ENCODE measurements at regions not wholly inside any gene's neighbourhood (a gene's known extent, or its start where the extent isn't known, plus 50 kb on each side); places are given as distances from the start of the nearest gene placed in this dataset.

DNA sequence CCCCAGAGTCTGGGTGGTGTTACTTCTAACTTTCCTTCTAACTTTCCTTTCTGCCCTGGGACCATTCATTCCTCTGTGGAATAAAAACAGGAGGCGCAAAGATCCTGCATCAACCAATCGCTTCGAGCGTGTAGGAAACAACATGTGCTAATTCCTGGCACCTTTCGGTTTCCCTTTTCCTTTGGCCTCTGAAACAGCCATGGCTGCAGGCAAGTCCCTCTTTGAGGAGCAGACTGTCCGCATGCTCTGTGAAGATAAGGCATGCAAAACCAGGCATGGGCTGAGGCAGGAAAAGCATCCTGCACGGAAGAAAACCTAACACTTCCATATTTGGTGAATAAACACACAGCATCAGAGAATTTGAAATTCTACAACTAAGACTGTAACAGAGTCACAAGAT lies 128.3 kb downstream of the HSD17B3 start:
- Histone ChIP-seq H2AFZ (replicated peaks) (no peak overlapping the region), H3K4me1 (peaks cover 40% of the 10 kb centered on the region), H3K36me3 (no peaks in the 10 kb centered on the region), H3K27ac (no peak overlapping the region), H3K9me3 (ENCODE audit: low read depth) (no peaks in the 10 kb centered on the region), H3K79me2 (ENCODE audit: low read depth) (no peaks in the 10 kb centered on the region), H3K27me3 (peaks cover 9% of the 10 kb centered on the region), H3K4me3 (no peak overlapping the region), H4K20me1 (ENCODE audit: low read depth) (no peaks in the 10 kb centered on the region), H3K9ac (no peak overlapping the region), H3F3A (ENCODE audit: low read depth) (peaks cover 4% of the 10 kb centered on the region), H3K4me2 (no peak overlapping the region)
- H3K27ac Mint-ChIP-seq = no peak overlapping the region
- no peaks in the 10 kb centered on the region for H3K36me3 Mint-ChIP-seq
- no peak for DNase-seq (ENCODE audit: low spot score)
- H3K9me3 Mint-ChIP-seq = no peaks in the 10 kb centered on the region
- peaks cover 34% of the 10 kb centered on the region for H3K4me1 Mint-ChIP-seq
- H3K27me3 Mint-ChIP-seq (ENCODE audit: insufficient read depth, low read depth) = peaks cover 5% of the 10 kb centered on the region
- no peak for TF ChIP-seq EZH2 (IDR thresholded peaks at IDR 0.05)
- TF ChIP-seq, protein P1, sequence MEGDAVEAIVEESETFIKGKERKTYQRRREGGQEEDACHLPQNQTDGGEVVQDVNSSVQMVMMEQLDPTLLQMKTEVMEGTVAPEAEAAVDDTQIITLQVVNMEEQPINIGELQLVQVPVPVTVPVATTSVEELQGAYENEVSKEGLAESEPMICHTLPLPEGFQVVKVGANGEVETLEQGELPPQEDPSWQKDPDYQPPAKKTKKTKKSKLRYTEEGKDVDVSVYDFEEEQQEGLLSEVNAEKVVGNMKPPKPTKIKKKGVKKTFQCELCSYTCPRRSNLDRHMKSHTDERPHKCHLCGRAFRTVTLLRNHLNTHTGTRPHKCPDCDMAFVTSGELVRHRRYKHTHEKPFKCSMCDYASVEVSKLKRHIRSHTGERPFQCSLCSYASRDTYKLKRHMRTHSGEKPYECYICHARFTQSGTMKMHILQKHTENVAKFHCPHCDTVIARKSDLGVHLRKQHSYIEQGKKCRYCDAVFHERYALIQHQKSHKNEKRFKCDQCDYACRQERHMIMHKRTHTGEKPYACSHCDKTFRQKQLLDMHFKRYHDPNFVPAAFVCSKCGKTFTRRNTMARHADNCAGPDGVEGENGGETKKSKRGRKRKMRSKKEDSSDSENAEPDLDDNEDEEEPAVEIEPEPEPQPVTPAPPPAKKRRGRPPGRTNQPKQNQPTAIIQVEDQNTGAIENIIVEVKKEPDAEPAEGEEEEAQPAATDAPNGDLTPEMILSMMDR (IDR thresholded peaks at IDR 0.05) = no peak
- no peak for TF ChIP-seq EZH2phosphoT487 (IDR thresholded peaks at IDR 0.05)
- H3K4me3 Mint-ChIP-seq = no peak overlapping the region

DNA sequence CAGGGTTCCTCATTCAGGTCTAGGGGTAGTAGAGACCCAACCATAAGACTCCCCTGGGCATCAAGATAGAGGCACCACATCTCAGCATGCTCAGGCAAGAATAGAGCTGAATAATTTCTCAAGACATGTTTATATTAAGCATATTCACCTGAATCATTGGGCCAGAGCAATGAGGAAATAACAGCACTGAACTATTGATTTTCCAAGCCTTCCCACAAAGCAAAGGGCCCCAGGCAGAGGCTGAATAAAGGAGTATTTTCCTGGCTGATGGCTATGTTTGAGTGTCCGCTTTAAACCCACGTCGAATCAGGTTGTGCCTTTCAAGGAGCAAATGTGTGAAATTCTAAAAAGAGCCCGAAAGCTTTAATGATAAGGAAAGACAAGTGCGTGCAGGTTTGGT lies 129.2 kb downstream of the HSD17B3 start:
- Histone ChIP-seq H4K20me1 (ENCODE audit: low read depth) (no peaks in the 10 kb centered on the region), H3K27me3 (peaks cover 9% of the 10 kb centered on the region), H3K9ac (no peak overlapping the region), H3K4me3 (no peak overlapping the region), H2AFZ (replicated peaks) (no peak overlapping the region), H3K4me1 (peaks cover 35% of the 10 kb centered on the region), H3K79me2 (ENCODE audit: low read depth) (no peaks in the 10 kb centered on the region), H3K36me3 (no peaks in the 10 kb centered on the region), H3K9me3 (ENCODE audit: low read depth) (no peaks in the 10 kb centered on the region), H3F3A (ENCODE audit: low read depth) (peaks cover 4% of the 10 kb centered on the region), H3K4me2 (no peak overlapping the region), H3K27ac (no peak overlapping the region)
- H3K9me3 Mint-ChIP-seq = no peaks in the 10 kb centered on the region
- H3K27me3 Mint-ChIP-seq (ENCODE audit: insufficient read depth, low read depth) = peaks cover 9% of the 10 kb centered on the region
- no peak for DNase-seq (ENCODE audit: low spot score)
- no peak overlapping the region for H3K27ac Mint-ChIP-seq
- no peak overlapping the region for H3K4me3 Mint-ChIP-seq
- H3K36me3 Mint-ChIP-seq = no peaks in the 10 kb centered on the region
- TF ChIP-seq, protein P1 (IDR thresholded peaks at IDR 0.05) = no peak
- TF ChIP-seq EZH2phosphoT487 (IDR thresholded peaks at IDR 0.05) (no peak), EZH2 (IDR thresholded peaks at IDR 0.05) (no peak)
- H3K4me1 Mint-ChIP-seq = peaks cover 30% of the 10 kb centered on the region

DNA sequence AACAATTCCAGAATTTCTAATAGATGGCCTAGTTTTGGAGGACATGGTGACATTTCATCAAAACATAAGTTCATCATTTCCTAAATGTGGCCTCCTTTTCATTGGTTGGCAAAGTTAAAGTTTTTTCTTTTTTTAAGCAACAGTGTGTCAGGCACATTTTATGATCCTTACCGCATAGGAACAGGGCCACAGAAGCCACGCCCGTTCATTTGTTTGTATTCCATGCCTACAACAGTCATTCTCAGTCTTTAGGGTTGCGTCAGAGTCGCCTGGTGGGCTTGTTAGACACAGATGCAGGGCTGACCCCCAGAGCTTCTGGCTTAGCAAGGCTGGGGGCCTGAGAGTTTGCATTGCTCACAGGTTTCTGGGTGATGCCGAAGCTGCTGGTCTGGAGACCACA lies 130.2 kb downstream of the HSD17B3 start:
- Histone ChIP-seq H3K79me2 (ENCODE audit: low read depth) (no peaks in the 10 kb centered on the region), H2AFZ (replicated peaks) (no peak overlapping the region), H3K27me3 (peaks cover 9% of the 10 kb centered on the region), H3K4me2 (no peak overlapping the region), H4K20me1 (ENCODE audit: low read depth) (no peaks in the 10 kb centered on the region), H3K4me1 (peaks cover 28% of the 10 kb centered on the region), H3K36me3 (no peaks in the 10 kb centered on the region), H3K9ac (no peak overlapping the region), H3K9me3 (ENCODE audit: low read depth) (no peaks in the 10 kb centered on the region), H3F3A (ENCODE audit: low read depth) (peaks cover 4% of the 10 kb centered on the region), H3K27ac (no peak overlapping the region), H3K4me3 (no peak overlapping the region)
- no peak for DNase-seq (ENCODE audit: low spot score)
- Mint-ChIP-seq H3K4me1 (peaks cover 31% of the 10 kb centered on the region), H3K4me3 (no peak overlapping the region), H3K36me3 (no peaks in the 10 kb centered on the region), H3K27me3 (ENCODE audit: insufficient read depth, low read depth) (peaks cover 13% of the 10 kb centered on the region), H3K27ac (no peak overlapping the region), H3K9me3 (peaks cover 2% of the 10 kb centered on the region)
- TF ChIP-seq, protein P1 (IDR thresholded peaks at IDR 0.05) = no peak
- TF ChIP-seq EZH2 (IDR thresholded peaks at IDR 0.05) (no peak), EZH2phosphoT487 (IDR thresholded peaks at IDR 0.05) (no peak)
